HUES64 (cell line): ENCODE measurements at regions not wholly inside any gene's neighbourhood (a gene's known extent, or its start where the extent isn't known, plus 50 kb on each side); places are given as distances from the start of the nearest gene placed in this dataset.
"Not testable (repeated sequence)": the region's sequence is repeated elsewhere in the genome, so short reads cannot be mapped to it uniquely, and the experiment has no call there.

Experiments used
- H3K27ac ChIP-seq: 2 replicates; pipeline ENCODE4 v1.7.0; 2013; ENCODE audit warnings: low read depth, low read length, inconsistent platforms
- H3K27me3 ChIP-seq: 2 replicates; pipeline ENCODE4 v1.6.1; 2013; ENCODE audit warnings: mild to moderate bottlenecking, low read length; ENCODE audit not compliant: insufficient read depth
- H3K36me3 ChIP-seq: 2 replicates; pipeline ENCODE4 v1.6.1; 2013; ENCODE audit warnings: mild to moderate bottlenecking, low read length; ENCODE audit not compliant: insufficient read depth
- H3K4me1 ChIP-seq: 2 replicates; pipeline ENCODE4 v1.6.1; 2013; ENCODE audit warnings: mild to moderate bottlenecking, low read length, moderate library complexity; ENCODE audit not compliant: insufficient read depth
- H3K4me3 ChIP-seq: 2 replicates; pipeline ENCODE4 v1.5.1; 2013; ENCODE audit warnings: mild to moderate bottlenecking, low read length, moderate library complexity
- H3K9ac ChIP-seq: 2 replicates; pipeline ENCODE4 v1.6.1; 2013; ENCODE audit warnings: mild to moderate bottlenecking, low read depth, low read length
- H3K9me3 ChIP-seq: 2 replicates; pipeline ENCODE4 v1.6.1; 2013; ENCODE audit warnings: low read depth, low read length; ENCODE audit not compliant: insufficient read depth
- WGBS: fragments of 150-250, 120-280 bp; methylation state at CpG from one replicate; pipeline ENCODE4 v1.1.7; 2013; ENCODE audit warnings: missing lambda C conversion rate; 5-methylcytosine and 5-hydroxymethylcytosine counted together

DNA sequence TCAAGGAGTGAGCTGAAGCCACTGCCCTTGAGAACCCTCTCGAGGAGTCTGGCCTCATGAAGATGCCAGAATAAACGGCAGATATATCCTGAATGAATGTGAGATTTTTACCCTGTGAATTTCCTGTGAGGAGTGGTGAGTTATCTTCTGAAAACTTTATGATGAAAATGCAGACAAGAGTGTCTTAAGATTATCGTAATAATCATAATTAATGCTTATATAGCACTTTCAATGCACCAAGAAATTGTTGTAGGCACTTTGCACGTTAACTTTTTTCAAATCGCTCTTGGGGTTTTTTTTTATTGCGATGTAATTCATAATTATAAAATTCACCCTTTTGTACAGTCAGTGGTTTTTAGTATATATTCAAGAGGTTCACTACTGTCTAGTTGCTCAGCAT is 2924.6 kb upstream of the OR11H1 start:
- 71% methylated on average over 5 of the region's 6 CpGs for WGBS
- peaks cover 95% of the 10 kb centered on the region for H3K9me3 ChIP-seq
- H3K9ac ChIP-seq, H3K36me3 ChIP-seq, H3K27me3 ChIP-seq, H3K4me1 ChIP-seq, H3K27ac ChIP-seq, H3K4me3 ChIP-seq: not testable (repeated sequence)

DNA sequence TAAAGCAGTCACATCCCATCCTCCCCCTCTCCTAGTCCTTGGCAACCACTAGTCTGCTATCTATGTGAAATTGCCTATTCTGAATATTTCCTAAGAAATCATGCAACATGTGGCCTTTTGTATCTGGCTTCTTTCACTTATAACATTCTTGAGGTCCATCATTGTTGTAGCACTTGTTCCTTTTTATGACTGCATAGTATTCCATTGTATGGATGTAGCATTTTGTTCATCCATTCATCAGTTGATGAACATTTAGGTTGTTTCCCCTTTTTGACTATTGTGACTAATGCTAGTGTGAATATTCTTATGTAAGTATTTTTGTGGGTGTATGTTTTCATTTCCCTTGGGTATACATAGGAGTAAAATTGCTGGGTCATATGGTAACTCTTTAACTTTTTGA is 2924.2 kb upstream of the OR11H1 start:
- not testable (repeated sequence) for H3K4me3 ChIP-seq, H3K36me3 ChIP-seq, H3K9ac ChIP-seq, H3K27me3 ChIP-seq, H3K27ac ChIP-seq, H3K4me1 ChIP-seq
- H3K9me3 ChIP-seq: peaks cover 94% of the 10 kb centered on the region

DNA sequence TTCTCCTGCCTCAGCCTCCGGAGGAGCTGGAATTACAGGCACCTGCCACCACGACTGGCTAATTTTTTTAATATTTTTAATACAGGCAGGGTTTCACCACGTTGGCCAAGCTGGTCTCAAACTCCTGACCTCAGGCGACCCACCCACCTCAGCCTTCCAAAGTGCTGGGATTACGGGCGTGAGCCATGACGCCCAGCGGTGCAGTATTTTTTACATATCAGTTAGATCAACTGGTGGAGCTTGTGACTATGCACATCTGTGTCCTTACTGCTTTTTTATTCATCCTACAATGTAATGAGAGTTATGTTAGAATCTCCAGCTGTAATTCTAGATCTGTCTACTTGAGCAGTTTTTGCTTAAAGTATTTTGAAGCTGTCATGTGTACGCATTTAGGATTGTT is 2919.5 kb upstream of the OR11H1 start:
- H3K4me3 ChIP-seq, H3K27ac ChIP-seq, H3K36me3 ChIP-seq, H3K27me3 ChIP-seq, H3K4me1 ChIP-seq, H3K9ac ChIP-seq: not testable (repeated sequence)
- 67% methylated on average over 8 of the region's 9 CpGs for WGBS
- H3K9me3 ChIP-seq: peaks cover 73% of the 10 kb centered on the region

DNA sequence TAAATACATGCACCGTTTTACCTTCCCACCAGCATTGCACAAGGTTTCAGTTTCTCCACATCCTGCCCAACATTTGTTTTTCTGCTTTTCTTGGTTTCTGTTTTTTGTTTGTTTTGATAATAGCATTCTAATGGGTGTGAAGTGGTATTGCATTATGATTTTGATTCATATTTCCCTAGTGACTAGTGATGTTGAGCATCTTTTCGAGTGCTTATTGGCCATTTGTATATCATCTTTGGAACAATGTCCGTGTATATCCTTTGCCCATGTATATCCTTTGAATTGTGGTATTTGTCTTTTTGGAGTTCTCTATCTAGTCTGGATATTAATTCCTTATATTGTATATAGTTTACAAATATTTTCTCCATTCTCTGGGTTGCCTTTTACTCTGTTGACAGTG is 2914.8 kb upstream of the OR11H1 start:
- Histone ChIP-seq H3K4me3 (no peak overlapping the region), H3K27ac (no peak overlapping the region), H3K4me1 (no peaks in the 10 kb centered on the region), H3K27me3 (no peaks in the 10 kb centered on the region), H3K36me3 (no peaks in the 10 kb centered on the region), H3K9me3 (peaks cover 65% of the 10 kb centered on the region), H3K9ac (no peak overlapping the region)
- 64% methylated on average over 3 of the region's 3 CpGs for WGBS

DNA sequence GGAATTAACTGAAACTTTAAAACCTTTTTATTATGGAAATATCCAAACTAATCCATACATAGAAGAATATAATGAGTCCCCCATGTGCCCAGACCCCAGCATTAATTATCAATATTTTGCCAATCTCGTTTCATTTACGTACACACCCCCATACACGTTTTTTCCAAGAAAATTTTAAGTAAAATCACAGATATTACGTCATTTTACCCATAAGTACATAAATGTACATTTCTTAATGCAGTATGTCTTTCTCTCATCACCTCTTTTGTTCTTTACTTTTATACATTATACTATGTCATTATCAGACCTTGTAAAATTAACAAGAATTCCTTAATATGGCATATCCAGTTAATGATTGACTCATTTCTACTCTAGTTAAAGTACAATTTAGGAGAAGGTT is 2914.1 kb upstream of the OR11H1 start:
- peaks cover 62% of the 10 kb centered on the region for H3K9me3 ChIP-seq
- H3K9ac ChIP-seq, H3K4me3 ChIP-seq, H3K27ac ChIP-seq, H3K27me3 ChIP-seq, H3K36me3 ChIP-seq, H3K4me1 ChIP-seq: not testable (repeated sequence)
- WGBS: 53% methylated on average over 4 of the region's 4 CpGs

DNA sequence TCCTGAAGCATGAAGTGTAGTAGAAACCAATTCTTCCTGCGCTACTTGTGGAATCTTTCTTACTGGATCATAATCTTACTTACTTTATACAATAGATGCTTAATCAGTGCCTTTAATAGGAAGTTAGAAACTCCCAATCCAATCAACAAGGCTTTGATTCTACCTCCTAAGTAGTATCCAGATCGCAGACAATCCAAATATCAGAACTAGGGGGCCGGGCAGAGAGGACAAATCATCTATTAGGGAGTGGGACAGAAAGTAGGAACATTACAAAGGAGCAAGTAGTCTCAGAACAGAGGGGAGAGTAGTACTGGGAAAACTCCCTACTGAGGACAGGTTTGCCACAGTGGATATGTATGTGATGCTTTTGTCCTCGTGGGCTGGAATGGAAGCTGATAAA is 2901.1 kb upstream of the OR11H1 start:
- 69% methylated on average over 3 of the region's 4 CpGs for WGBS
- not testable (repeated sequence) for H3K4me1 ChIP-seq, H3K9ac ChIP-seq, H3K27ac ChIP-seq, H3K36me3 ChIP-seq, H3K27me3 ChIP-seq, H3K4me3 ChIP-seq
- peaks cover 64% of the 10 kb centered on the region for H3K9me3 ChIP-seq

DNA sequence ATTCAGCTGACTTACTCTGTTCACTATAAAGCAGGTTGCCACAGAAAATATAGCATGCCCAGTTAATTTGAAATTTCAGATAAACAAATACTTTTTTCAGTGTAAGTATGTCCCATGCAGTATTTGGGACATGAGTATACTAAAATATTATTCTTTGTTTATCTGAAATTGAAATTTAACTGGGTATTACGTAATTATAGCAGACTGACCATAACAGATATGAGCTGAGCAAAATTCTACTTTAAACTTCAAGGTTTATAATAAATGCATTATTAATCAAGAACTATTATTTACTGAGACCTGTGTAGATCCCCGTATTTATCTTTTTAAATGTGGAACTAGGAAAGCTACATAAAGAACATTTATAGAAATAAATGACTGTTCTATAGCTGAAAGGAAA is 2898.2 kb upstream of the OR11H1 start:
- H3K36me3 ChIP-seq, H3K27ac ChIP-seq, H3K27me3 ChIP-seq, H3K9ac ChIP-seq, H3K4me3 ChIP-seq, H3K4me1 ChIP-seq: not testable (repeated sequence)
- no CpG with 5 or more reads among the region's 2 CpGs for WGBS
- peaks cover 62% of the 10 kb centered on the region for H3K9me3 ChIP-seq

DNA sequence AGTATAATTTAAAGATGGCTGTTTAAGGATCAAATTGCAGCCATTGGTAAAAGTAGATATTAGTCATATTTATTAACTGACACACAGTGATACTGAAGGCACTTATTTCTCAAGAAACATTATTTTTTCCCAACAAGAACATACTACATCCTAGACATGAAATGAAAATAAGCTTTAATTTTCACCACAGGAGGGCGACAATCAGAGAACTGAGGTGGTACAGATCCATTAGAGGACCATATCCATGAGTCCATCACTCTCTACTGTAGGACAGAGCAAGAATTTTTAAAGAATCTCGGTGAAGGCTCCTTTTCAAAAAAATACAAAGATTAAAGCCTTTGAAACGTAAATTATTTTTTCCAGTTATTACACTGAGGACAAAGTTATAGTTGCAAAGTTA is 2897.0 kb upstream of the OR11H1 start:
- H3K4me1 ChIP-seq, H3K27me3 ChIP-seq, H3K4me3 ChIP-seq, H3K36me3 ChIP-seq, H3K9ac ChIP-seq, H3K27ac ChIP-seq: not testable (repeated sequence)
- 34% methylated on average over 2 of the region's 3 CpGs for WGBS
- H3K9me3 ChIP-seq: peaks cover 69% of the 10 kb centered on the region

DNA sequence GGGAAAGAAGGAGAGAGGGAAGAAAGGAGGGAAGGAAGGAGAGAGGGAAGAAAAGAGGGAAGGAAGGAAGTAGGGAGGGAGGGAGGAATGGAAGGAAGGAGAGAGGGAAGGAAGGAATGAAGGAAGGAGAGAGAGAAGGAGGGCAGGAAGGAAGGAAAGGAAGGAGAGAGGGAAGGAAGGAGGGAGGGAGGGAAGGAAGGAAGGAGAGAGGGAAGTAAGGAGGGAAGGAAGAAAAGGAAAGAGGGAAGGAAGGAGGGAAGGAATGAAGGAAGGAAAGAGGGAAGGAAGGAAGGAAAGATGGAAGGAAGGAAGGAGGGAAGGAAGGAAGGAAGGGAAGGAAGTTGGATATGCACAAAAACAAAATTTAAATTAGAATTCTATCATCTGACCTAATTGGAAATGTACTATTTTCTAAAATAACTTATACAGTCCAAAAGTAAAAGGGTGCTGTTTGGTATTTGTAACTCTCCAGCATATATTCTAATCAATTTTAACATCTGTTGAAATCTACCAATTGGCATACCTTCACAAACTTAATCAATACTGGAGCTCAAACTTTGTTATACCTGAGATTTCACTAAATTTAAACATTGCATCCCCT is 2890.3 kb upstream of the OR11H1 start:
- H3K9me3 ChIP-seq: peaks cover 72% of the 10 kb centered on the region
- not testable (repeated sequence) for H3K4me3 ChIP-seq, H3K36me3 ChIP-seq, H3K4me1 ChIP-seq, H3K27ac ChIP-seq, H3K27me3 ChIP-seq, H3K9ac ChIP-seq

DNA sequence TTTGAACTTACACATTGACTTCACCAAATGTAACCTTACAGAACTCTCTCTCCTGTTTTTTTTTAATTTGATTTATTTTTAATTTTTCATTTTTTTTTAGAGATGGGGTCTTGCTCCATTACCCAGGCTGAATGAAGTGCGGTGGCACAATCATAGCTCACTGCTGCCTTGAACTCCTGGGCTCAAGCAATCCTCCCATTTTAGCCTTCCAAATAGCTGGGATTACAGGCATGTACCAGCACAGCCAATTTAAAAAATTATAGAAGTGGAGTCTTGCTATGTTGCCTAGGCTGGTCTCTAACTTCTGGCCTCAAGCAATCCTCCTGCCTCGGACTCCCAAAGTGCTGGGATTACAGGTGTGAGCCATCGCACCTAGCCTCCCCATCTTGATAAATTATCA is 2889.7 kb upstream of the OR11H1 start:
- peaks cover 70% of the 10 kb centered on the region for H3K9me3 ChIP-seq
- H3K4me3 ChIP-seq, H3K9ac ChIP-seq, H3K36me3 ChIP-seq, H3K27ac ChIP-seq, H3K4me1 ChIP-seq, H3K27me3 ChIP-seq: not testable (repeated sequence)
- WGBS: 88% methylated on average over 3 of the region's 3 CpGs
